Islet of Langerhans (tissue), 1 donor: ENCODE measurements at regions not wholly inside any gene's neighbourhood (a gene's known extent, or its start where the extent isn't known, plus 50 kb on each side); places are given as distances from the start of the nearest gene placed in this dataset.
"Not testable (repeated sequence)": the region's sequence is repeated elsewhere in the genome, so short reads cannot be mapped to it uniquely, and the experiment has no call there.

Experiments
- FAIRE-seq: peaks from one replicate; lab custom pipeline; 2011; peaks lifted over from hg19 to GRCh38; lab: Jason Lieb, UNC

DNA sequence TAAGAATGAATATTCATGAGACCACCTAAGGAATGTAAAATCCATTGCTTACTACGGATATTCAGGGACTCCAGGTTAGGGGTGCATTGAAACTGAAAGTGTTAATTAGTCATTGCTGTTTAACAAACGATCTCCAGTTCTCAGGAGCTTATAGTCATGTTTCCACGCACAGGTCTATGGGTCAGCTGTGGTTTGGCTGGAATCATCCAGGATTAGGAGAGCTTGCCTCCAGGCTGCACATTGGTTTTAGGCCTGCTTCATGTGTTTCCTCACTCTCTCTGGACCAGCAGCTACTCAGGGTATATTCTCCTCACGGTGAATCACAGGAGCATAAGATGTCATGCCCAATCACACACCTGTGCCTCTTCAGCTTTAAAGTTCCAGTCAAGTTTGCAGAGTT is 98.9 kb downstream of the ATXN3L start:
- FAIRE-seq = no peak

DNA sequence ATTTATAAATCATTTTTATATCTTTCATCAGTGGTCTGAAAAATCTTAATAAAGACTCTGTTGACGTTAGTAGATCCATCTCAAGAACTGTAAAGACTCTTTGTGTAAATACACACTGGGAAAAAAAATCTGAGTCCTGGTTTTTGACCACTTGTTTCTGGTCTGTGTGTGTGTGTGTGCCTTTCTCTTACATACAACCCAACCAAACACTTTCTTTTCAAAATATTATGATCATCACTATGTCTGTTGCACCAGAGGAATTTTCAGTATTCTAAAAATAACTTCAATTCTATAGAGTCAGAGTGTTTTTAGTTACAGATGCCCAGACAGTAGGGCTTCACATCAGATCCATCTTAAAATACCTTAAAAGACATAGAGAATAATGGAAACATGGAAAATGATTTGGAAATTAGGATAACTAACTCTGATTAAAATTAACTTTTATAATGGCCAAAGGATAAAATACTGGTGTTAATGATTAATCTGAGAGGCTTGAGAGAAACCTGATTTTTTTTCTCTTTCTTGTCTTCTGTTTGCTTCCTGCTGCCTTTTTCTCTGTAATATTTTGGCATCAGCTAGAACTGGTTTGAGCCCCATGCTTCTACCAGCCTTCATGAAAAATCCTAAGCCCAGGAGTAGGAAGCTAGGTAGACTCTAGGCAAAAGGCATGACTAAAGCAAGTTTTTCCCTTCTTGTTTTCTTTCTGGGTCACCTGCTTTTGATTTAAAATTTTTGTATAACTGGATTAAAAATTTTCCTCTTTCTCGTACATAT is 99.7 kb downstream of the ATXN3L start:
- FAIRE-seq = peak; percentile 92

DNA sequence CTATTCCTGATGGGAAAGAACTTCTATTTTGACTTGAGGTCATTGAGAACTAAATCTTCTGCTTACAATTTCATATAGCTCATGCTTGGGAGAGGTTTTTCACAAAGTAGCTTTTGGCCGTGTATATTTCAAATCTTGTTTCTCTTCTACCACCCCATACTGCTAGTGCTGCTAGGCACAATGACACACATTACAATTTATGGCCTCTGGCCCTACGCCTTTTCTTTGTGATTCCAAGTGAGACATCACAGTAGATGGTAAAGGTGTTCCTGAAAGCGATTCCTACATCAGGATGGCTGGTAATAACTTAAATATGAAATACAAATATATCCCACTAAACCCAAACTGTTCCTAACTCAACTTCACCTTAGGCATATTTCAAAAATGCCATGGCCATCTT is 101.1 kb downstream of the ATXN3L start:
- FAIRE-seq = no peak

DNA sequence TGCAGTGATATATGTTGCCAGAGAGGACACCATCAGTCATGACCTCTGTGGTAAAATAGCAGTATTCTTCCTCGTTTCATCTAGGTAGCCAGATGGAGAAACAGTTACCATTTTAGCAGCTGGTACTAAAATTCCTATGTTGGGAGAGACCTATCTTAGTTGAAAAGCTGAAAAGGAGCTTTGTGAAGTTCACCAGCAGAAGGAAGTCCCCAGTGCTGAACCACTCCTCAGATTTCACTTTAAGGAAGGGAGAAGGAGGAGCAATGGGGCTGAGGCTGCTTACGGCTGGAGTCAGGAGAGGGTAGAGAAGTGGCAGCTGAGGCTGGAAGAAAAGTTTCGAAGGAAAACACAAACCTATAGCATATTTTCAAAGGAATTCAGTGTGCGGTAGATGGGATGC is 103.7 kb downstream of the ATXN3L start:
- FAIRE-seq = no peak

DNA sequence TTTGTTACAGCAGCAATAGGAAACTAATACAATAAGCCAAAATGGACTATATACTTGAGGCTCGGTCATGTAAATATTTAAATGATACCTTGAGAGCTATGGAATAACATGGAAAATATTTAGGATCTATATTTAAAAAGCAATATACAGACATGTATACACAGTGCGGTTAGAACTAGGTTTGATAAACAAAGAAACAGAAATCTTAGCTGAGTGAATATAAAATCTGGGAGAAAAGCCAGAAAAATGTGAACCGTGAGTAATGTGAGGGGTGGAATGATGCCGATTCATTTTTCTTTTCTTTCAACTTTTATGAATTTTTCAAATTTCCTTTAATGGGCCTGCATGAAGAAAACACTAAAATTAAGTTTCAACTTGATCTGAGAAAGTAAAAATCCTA is 104.1 kb downstream of the ATXN3L start:
- FAIRE-seq = no peak

DNA sequence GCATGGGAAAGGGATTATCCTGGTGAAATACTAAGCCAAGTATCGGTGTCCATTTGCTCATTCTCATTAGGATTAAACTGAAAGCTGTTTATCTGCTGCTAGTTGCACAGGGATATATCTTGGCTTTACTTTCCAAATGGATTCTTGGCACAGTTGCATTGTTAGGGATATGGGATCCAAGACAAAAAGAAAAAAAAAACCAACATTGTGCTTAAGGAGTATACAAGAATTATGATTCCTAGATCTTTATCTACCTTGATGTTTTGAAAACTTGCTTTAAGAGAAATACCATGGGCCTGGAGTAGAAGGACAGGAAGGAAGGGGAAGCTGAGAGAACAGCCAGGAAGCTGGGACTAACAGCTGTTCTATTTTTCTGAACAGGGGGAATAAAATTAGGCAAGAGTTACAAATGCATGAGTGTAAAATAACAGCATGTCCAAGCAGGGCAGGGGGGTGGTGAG is 107.6 kb downstream of the ATXN3L start:
- no peak for FAIRE-seq

DNA sequence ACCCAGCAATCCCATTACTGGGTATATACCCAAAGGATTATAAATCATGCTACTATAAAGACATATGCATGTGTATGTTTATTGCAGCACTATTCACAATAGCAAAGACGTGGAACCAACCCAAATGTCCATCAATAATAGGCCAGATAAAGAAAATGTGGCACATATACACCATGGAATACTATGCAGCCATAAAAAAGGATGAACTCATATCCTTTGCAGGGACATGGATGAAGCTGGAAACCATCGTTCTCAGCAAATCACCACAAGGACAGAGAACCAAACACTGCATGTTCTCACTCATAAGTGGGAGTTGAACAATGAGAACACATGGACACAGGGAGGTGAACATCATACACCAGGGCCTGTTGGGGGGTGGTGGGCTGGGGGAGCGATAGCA is 109.7 kb downstream of the ATXN3L start:
- FAIRE-seq = not testable (repeated sequence)

DNA sequence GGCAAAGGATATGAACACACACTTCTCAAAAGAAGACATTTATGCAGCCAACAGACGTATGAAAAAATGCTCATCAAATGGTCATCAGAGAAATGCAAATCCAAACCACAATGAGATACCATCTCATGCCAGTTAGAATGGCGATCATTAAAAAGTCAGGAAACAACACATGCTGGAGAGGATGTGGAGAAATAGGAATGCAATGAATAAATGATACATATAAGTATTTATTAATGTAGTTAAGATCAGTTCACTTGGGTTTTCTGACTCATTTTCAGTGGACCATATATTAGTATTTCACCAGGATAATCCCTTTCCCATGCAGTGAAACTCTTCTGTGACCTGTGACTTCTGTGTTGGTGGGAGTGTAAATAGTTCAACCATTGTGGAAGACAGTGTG is 110.1 kb downstream of the ATXN3L start:
- not testable (repeated sequence) for FAIRE-seq

DNA sequence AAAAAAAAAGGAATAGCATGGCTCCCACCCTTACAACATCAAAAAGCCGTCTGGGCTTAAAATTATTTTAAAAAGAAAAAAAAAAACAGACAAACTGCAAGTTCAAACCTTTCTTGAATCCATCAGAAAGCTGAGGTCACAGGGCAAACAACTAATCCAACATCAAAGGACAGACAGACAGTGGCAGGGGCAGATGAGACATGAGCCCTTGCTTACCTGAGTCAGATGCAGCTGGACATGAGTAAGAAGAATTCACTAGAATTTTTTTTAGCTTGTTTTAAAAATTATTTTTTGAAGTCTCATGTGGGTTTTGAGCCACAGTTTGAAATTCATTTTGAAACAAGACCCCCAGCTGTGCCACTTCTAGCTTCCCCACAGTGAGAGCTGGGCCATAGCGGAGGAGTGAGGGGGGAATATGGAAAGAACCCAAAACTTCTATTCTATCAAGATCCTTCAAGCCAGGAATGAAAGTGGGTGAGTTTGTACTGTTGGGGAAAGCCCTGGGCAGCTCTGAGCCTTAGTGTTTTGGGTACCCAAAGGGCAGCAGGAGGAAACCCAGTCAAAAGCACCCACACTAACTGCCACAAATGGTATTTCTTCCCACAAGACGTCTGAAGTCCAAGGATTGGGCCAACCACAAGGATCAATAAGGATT is 111.4 kb downstream of the ATXN3L start:
- FAIRE-seq = no peak

DNA sequence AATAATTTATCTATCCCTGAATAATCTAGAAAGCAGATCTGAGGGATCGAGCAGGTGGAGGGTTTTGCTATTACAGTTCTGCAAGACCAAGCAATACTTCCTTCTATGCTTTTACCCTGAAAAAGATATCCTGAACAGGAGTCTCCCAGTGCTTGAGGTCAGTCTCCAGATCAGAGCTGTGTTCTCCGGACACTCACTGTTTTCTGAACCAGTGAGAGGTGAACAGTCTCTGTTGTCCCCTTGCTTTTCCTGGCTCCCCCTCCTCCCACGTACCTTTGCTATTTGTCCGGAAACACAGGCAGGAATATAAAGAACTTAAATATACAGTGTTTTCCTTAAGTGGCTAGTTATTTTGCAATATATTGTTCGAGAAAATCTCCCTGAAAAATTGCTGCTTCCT is 116.6 kb downstream of the ATXN3L start:
- no peak for FAIRE-seq

DNA sequence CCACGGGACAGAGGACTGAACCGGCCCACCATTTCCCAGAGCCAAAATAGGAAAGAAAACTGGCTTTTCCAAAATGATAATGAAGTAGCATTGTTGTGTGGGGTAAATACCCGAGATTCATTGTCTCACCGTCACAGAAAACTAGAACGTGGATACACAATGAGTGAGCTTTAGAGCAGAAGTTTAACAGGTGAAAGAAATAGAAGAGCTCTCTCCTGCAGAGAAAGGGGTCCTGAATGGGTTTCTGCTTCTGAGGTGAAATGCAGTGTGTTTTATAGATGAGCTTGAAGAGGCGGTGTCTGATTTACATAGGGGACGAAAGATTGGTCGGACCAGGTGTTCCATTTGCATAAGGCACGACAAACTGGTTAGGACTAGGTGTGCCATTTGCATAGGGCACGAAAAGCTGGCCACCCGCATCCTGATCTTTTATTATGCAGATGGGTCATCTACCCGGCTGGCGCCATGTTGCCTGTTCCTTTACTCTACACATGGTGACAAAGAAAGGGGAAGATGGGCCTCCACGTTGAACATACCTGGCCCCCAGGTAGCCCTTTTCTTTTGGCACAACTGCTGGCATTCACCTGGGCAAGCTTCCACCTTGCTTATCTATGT is 118.1 kb downstream of the ATXN3L start:
- FAIRE-seq = no peak

DNA sequence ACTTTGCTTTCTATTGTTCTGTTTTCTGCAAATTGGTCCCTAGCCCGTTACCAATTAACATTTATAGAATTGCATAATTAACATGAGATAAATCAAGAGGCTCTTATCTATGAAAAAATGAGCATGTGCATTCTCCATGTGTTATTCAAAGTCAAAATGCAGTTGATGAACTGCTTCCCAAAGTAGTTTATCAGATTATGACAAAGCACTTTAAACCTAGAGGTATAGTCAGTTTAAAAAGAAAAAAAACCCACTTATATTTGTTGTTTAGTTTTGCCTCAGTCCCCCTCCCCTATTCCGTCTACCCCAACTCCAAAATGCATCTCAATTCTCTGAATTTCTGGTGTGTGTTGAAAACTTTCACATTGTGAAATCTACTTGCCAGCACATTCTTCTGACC is 119.5 kb downstream of the ATXN3L start:
- FAIRE-seq = no peak

DNA sequence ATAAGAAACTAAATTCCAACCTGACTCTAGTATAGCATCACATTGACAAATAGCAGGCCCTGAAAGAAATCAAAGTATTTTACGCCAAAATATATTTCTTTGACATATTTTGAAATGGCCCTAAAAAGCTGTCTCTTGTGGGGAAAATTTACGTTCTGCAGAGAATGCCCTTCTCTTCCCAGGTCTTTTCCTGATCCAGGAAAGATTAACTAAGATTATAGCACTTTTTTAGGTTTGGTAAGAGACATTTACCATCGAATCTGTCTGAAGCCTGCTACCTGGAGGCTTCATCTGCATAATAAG is 121.1 kb downstream of the ATXN3L start:
- no peak for FAIRE-seq

DNA sequence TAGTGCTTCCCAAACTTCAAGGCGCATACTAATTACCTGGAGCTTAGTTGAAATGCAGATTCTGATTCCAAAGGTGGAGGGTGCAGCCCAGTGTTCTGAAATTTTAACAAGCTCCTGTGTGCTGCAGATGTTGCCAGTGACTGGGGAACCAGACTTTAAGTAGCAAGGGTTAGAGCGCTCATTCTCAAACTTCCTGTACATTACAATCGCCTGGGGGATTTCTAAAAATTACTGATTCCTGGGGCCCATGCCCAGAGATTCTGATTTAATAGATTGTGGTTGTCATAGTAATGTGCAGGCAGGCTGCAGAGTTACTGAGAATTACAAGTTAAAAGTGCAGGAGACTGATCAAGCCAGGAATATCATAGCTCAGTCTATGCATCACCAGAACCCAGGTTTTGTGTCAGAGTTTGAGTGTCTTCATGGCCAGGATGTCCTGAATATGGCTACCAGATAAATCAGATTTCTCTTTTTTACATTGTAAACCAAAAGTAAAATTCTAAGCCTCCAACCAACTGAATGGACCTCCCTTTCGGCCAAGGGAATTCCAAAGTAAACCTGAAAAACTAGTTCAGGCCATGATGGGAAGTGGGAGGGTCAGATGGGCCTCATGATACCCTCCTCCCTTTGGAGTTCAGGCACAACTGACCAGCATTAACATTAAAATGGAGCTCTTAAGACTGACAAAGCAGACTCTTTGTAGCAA is 121.6 kb downstream of the ATXN3L start:
- peak; percentile 41 for FAIRE-seq

DNA sequence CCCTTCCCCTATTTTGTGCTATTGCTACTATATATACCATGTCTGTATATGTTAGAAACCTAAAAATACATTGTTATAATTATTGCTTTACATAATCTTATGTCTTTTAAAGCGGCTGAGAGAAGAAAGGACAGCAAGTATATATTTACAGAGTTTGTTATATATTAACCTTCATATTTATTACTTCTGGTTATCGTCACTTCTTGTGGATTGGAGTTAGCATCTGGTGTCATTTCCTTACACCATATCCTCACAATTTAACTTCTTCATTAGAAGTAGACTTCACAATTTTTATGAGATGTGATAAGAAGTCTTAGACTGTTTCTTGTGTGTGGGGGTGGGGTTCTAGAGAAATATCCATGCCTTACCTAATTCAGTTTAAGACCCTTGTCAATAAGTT is 123.1 kb downstream of the ATXN3L start:
- FAIRE-seq = peak; percentile 58

DNA sequence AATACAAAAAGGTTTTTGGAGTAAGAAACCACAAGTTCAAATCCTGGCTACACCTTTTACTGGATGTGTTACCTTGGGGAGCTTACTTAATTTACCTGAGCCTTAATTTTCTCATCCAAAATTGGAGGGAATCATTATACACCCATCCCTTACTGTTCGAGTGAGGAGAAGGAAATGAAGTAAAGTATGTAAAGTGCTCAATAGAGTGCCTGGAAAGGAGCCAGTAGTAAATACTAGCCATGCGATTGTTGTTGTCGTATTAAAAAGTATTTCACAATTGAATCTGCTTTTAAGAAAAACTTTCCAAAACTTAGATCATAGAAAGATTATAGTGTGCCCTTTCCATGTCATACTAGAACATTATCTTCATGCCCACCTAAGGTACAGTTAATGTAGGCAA is 124.5 kb downstream of the ATXN3L start:
- FAIRE-seq = no peak

DNA sequence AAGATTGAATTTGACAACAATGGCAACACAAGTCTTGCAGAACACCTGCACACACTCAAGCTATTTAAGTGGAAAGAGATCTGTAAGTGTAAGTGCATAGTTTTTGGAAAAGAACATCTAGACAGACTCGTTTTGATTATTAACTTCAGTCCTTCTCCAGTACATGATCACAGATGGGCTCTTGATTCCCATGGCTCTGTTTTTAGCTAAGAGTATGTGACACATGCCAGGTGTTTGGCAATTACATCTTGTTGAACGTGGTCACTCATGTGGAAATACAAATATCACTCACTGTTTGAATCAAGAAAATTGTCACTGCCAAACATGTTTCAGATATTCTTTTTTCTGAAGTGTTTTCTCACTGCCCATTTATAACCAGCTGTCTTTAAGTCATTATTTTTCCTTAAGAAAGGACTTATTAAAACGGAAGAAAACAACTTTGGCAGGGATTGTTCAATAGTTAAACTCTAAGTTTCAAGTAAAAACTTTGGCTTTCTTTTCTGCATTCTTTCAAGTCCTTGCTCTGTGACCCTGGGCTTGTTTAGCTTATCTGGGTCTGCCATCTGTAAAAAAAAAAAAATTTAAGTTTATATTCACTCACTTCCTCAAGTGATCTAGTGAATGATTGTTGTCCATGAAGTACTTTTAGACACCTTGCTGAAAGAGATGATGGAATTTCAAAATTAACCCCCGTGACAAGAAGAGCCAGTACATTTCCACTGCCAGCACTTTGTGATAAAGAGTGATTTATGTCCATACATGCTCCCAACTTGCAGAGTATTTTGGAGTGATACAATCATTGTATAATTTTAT is 125.4 kb downstream of the ATXN3L start:
- FAIRE-seq = peak; percentile 100

DNA sequence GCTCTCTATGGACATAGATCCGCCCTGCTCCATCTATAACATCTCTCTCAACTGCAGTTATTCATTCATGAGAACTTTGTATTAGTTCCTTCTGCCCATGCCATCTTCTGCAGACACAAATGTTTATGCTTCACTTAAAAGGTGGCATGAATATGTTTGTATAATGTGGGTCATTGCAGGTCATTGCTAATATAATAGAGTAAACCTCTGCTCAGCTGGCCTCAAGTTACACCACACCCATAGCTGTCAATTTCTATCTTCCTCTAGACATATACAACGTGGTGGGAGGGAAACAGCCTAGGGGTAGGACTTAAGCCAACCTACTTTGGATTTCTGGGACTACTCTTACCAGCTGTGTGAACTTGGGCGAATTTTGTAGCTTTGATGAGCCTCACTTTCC is 129.8 kb downstream of the ATXN3L start:
- FAIRE-seq = no peak

DNA sequence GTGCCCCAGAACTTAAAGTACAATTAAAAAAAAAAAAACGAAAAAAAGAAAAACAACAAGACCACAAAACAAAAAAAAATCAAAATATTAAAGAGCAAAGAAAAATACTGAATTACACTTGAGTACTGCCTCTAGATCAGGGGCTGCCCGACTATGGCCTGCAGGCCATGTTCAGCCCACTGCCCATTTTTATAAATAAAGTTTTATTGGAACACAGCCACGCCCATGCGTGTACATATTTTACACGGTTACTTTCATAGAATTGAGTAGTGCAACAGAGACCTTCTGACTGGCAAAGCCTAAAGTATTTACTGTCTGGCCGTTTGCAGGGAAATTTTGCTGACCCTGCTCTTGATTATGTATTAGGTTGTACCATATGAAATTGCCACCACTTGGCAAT is 130.5 kb downstream of the ATXN3L start:
- no peak for FAIRE-seq

DNA sequence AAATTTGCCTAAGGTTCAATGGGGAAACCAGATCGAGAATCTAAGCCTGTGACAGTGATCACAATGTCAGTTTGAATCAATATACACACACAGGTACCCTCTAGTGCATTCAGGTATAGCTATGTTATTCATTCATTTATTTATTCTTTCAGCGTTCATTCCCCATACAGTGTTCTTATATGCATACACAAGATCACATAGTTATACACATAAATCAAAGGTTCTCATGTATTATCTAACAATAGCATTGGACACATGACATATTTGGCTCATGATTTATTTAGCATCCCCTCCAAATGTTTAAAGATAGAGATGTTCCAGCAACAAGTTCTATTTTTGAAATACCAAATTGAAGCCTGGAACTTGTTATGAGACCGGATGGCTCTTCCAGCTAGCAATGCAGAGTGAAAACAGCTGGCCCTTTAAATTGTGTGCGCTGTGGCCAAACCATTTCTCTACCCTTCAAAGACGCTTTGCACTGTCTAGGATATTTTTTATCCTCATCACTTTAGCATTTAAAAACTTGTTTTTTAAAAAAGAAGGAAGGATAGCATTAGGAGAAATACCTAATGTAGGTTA is 131.0 kb downstream of the ATXN3L start:
- no peak for FAIRE-seq

DNA sequence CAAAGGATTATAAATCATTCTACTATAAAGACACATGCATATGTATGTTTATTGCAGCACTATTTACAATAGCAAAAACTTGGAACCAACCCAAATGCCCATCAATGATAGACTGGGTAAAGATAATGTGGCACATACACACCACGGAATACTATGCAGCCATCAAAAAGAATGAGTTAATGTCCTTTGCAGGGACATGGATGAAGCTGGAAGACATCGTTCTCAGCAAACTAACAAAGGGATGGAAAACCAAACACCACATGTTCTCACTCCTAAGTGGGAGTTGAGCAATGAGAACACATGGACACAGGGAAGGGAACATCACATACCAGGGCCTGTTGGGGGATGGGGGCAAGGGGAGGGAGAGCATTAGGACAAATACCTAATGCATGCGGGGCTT is 133.2 kb downstream of the ATXN3L start:
- FAIRE-seq = not testable (repeated sequence)

DNA sequence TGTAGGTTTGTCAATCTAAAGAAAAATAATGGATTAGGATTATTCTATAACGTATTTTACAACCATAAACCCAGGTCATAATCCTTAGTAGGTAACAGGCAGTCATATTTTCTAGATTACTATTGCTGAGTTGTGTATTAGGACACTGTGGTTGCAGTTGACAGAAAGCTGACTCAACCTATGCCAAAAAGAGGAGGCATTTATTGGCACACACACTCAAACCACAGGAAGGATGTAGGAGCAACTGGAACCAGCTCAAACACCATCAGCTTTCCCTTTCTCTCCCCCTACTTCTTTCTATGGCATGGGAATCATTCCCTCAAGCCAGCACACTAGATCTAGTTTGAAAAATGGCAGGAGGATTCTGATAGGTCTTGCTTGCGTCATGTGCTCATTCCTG is 136.4 kb upstream of the FAM9C start:
- FAIRE-seq = no peak
